ENCODE measurements at regions not wholly inside any gene's neighbourhood (a gene's known extent, or its start where the extent isn't known, plus 50 kb on each side); places are given as distances from the start of the nearest gene placed in this dataset.

GRCh38 chr4:130092187-130093015 is 996.4 kb downstream of the C4orf33 start:
- DNase-seq, result no peak

GRCh38 chr4:130099105-130099504 is 1003.2 kb downstream of the C4orf33 start:
- DNase-seq, result no peak

- no peak for DNase-seq
Observed at GRCh38 chr4:130110189-130110588, 1014.2 kb downstream of the C4orf33 start.

GRCh38 chr4:130110770-130111169 is 1014.8 kb downstream of the C4orf33 start:
- no peak for DNase-seq

GRCh38 chr4:130124066-130124465 is 1028.1 kb downstream of the C4orf33 start:
- no peak for DNase-seq

- no peak for DNase-seq
Observed at GRCh38 chr4:130125467-130125866, 1029.5 kb downstream of the C4orf33 start.

- no peak for DNase-seq
Observed at GRCh38 chr4:130127297-130127696, 1031.3 kb downstream of the C4orf33 start.

GRCh38 chr4:130131536-130131935 is 1035.6 kb downstream of the C4orf33 start:
- no peak for DNase-seq

GRCh38 chr4:130141651-130142050 is 1045.7 kb downstream of the C4orf33 start:
- no peak for DNase-seq

GRCh38 chr4:130143656-130144055 is 1047.7 kb downstream of the C4orf33 start:
- DNase-seq, result no peak

- peak in 1 of 2 experiments; percentile 7 for DNase-seq
Observed at GRCh38 chr4:130146773-130147172, 1050.8 kb downstream of the C4orf33 start.

GRCh38 chr4:130147641-130148040 is 1051.7 kb downstream of the C4orf33 start:
- DNase-seq, result no peak

- no peak for DNase-seq
Observed at GRCh38 chr4:130154901-130155300, 1058.9 kb downstream of the C4orf33 start.

GRCh38 chr4:130163701-130164100 is 1067.7 kb downstream of the C4orf33 start:
- no peak for DNase-seq

GRCh38 chr4:130165381-130165780 is 1069.4 kb downstream of the C4orf33 start:
- DNase-seq, result no peak

GRCh38 chr4:130172156-130172555 is 1076.2 kb downstream of the C4orf33 start:
- no peak for DNase-seq

GRCh38 chr4:130178106-130178505 is 1082.2 kb downstream of the C4orf33 start:
- DNase-seq, result no peak

- no peak for DNase-seq
Observed at GRCh38 chr4:130183096-130183495, 1087.1 kb downstream of the C4orf33 start.

- no peak for DNase-seq
Observed at GRCh38 chr4:130183766-130184165, 1087.8 kb downstream of the C4orf33 start.

- DNase-seq, result no peak
Observed at GRCh38 chr4:130185123-130185522, 1089.2 kb downstream of the C4orf33 start.

GRCh38 chr4:130186931-130187330 is 1091.0 kb downstream of the C4orf33 start:
- DNase-seq, result no peak

- no peak for DNase-seq
Observed at GRCh38 chr4:130187587-130187986, 1091.6 kb downstream of the C4orf33 start.

- DNase-seq, result no peak
Observed at GRCh38 chr4:130192787-130193186, 1096.8 kb downstream of the C4orf33 start.

- DNase-seq, result no peak
Observed at GRCh38 chr4:130197946-130198345, 1102.0 kb downstream of the C4orf33 start.

GRCh38 chr4:130203571-130203970 is 1107.6 kb downstream of the C4orf33 start:
- no peak for DNase-seq
